22Rv1 (cell line): ENCODE measurements at regions not wholly inside any gene's neighbourhood (a gene's known extent, or its start where the extent isn't known, plus 50 kb on each side); places are given as distances from the start of the nearest gene placed in this dataset.

Experiments used
- CTCF ChIP-seq: fragments of 450-650 bp; IDR thresholded peaks from 2 replicates; pipeline ENCODE4 v1.5.1; 2017; ENCODE audit warnings: mild to moderate bottlenecking
- ZFX ChIP-seq: fragments of 450-650 bp; IDR thresholded peaks from 2 replicates; pipeline ENCODE4 v1.6.1; 2017; ENCODE audit warnings: antibody characterized with exemption, borderline replicate concordance

GRCh38 chr2:7468955-7469354, 551.7 kb downstream of the RNF144A start:
- TF ChIP-seq CTCF (no peak), ZFX (no peak)
